KMS-11 (cell line): ENCODE measurements at regions not wholly inside any gene's neighbourhood (a gene's known extent, or its start where the extent isn't known, plus 50 kb on each side); places are given as distances from the start of the nearest gene placed in this dataset.
"Not testable (repeated sequence)": the region's sequence is repeated elsewhere in the genome, so short reads cannot be mapped to it uniquely, and the experiment has no call there.

Experiments used
- H2AFZ ChIP-seq: fragments of 200-600 bp; sonication (generic); 2 replicates; pipeline ENCODE4 v1.6.1; 2016; ENCODE audit warnings: antibody characterized with exemption, mixed run types, low read depth
- H3K27ac ChIP-seq: fragments of 200-600 bp; sonication (generic); 2 replicates; pipeline ENCODE4 v1.6.1; 2016; ENCODE audit warnings: mild to moderate bottlenecking, mixed run types
- H3K27me3 ChIP-seq: fragments of 200-600 bp; sonication (generic); 2 replicates; pipeline ENCODE4 v1.6.1; 2017; ENCODE audit warnings: mild to moderate bottlenecking, low read depth, mixed run types, moderate library complexity; ENCODE audit not compliant: insufficient read depth
- H3K36me3 ChIP-seq: fragments of 200-600 bp; sonication (generic); 2 replicates; pipeline ENCODE4 v1.6.1; 2017; ENCODE audit warnings: mild to moderate bottlenecking, mixed run types; ENCODE audit not compliant: insufficient read depth
- H3K4me1 ChIP-seq: fragments of 200-600 bp; sonication (generic); 2 replicates; pipeline ENCODE4 v1.6.1; 2016; ENCODE audit warnings: mild to moderate bottlenecking, low read depth, mixed run types; ENCODE audit not compliant: poor library complexity, severe bottlenecking
- H3K4me2 ChIP-seq: fragments of 200-600 bp; sonication (generic); 2 replicates; pipeline ENCODE4 v1.7.0; 2016; ENCODE audit warnings: mild to moderate bottlenecking, mixed run types
- H3K4me3 ChIP-seq: fragments of 200-600 bp; sonication (generic); IDR thresholded peaks from 2 replicates; pipeline ENCODE4 v1.6.1; 2017; ENCODE audit warnings: low read depth, low read length, mixed read lengths; ENCODE audit not compliant: insufficient read depth
- H3K79me2 ChIP-seq: fragments of 200-600 bp; sonication (generic); 2 replicates; pipeline ENCODE4 v1.6.1; 2016; ENCODE audit warnings: low read depth, mixed run types; ENCODE audit not compliant: insufficient read depth
- H3K9ac ChIP-seq: fragments of 200-600 bp; sonication (generic); 2 replicates; pipeline ENCODE4 v1.6.1; 2016; ENCODE audit warnings: mild to moderate bottlenecking, mixed run types
- H4K20me1 ChIP-seq: fragments of 200-600 bp; sonication (generic); 2 replicates; pipeline ENCODE4 v1.6.1; 2016; ENCODE audit warnings: mild to moderate bottlenecking, mixed run types; ENCODE audit not compliant: insufficient read depth
- TF ChIP-seq, protein P1 (sequence below): fragments of 200-600 bp; sonication (generic); conservative IDR thresholded peaks from 2 replicates; pipeline ENCODE4 v1.6.1; 2017; ENCODE audit warnings: low read depth, mild to moderate bottlenecking, antibody characterized with exemption, low read length, moderate library complexity, mixed read lengths

DNA sequence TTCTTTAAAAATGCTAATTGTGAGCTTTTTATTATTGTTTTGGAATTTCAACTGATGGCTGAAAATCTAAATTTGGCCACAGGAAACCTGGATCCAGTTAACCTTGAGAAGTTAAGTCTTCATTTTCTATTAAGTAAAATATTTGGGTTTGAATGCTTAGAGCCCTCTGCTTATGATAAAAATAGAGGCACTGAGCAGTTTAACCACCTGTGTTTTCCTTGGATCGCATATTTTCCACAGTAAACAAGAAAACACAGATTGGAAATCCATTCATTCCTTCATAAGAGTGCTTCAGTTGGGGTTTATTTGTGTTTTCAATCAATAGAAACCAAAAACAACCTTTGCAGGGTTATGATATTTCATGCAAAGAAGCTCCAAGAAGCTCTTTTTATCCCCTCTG, 77.2 kb upstream of the HES1 start:
- Histone ChIP-seq H4K20me1 (no peaks in the 10 kb centered on the region), H3K79me2 (no peaks in the 10 kb centered on the region), H3K36me3 (no peaks in the 10 kb centered on the region), H3K4me1 (peaks cover 6% of the 10 kb centered on the region), H3K27ac (no peak overlapping the region), H3K27me3 (no peaks in the 10 kb centered on the region), H3K9ac (no peak overlapping the region), H3K4me2 (no peak overlapping the region), H3K4me3 (no peak overlapping the region), H2AFZ (peak overlapping the region; percentile 20; the same call in 1 of the 2 replicates)
- TF ChIP-seq, protein P1, sequence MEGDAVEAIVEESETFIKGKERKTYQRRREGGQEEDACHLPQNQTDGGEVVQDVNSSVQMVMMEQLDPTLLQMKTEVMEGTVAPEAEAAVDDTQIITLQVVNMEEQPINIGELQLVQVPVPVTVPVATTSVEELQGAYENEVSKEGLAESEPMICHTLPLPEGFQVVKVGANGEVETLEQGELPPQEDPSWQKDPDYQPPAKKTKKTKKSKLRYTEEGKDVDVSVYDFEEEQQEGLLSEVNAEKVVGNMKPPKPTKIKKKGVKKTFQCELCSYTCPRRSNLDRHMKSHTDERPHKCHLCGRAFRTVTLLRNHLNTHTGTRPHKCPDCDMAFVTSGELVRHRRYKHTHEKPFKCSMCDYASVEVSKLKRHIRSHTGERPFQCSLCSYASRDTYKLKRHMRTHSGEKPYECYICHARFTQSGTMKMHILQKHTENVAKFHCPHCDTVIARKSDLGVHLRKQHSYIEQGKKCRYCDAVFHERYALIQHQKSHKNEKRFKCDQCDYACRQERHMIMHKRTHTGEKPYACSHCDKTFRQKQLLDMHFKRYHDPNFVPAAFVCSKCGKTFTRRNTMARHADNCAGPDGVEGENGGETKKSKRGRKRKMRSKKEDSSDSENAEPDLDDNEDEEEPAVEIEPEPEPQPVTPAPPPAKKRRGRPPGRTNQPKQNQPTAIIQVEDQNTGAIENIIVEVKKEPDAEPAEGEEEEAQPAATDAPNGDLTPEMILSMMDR = no peak

DNA sequence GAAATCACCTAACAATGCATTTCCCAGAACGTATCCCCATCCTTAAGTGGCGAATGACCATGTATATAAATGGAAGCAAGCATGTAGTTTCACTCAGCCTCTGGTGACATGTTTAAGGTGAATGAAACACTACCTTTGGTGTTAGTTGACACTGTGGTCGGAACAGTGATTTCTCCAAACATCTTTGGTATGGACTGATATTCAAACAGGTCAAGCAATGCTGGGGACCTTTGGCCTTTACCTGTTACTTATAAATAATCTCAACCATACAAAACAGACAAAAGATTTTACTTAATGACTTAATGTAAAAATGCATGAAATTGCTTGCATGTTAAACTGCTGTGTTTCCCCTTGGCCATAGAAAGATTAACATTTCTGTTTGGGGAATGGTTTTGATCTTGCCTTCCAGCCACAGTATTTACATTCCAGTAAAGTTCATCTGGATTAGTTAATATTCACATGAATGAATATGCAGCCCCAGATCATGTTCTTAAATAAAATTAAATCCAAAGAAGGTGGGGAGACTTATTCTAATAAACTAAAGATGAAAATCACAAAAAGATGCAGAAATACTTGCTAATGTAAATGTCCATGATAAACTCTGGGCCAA, 74.4 kb upstream of the HES1 start:
- TF ChIP-seq, protein P1 = no peak
- no peak overlapping the region for H3K9ac ChIP-seq
- H4K20me1 ChIP-seq = no peaks in the 10 kb centered on the region
- no peaks in the 10 kb centered on the region for H3K36me3 ChIP-seq
- peaks cover 6% of the 10 kb centered on the region for H3K4me1 ChIP-seq
- H3K4me3 ChIP-seq = no peak overlapping the region
- H3K27ac ChIP-seq = no peak overlapping the region
- H2AFZ ChIP-seq = no peak overlapping the region
- H3K4me2 ChIP-seq = no peak overlapping the region
- H3K79me2 ChIP-seq = no peaks in the 10 kb centered on the region
- H3K27me3 ChIP-seq = no peaks in the 10 kb centered on the region

DNA sequence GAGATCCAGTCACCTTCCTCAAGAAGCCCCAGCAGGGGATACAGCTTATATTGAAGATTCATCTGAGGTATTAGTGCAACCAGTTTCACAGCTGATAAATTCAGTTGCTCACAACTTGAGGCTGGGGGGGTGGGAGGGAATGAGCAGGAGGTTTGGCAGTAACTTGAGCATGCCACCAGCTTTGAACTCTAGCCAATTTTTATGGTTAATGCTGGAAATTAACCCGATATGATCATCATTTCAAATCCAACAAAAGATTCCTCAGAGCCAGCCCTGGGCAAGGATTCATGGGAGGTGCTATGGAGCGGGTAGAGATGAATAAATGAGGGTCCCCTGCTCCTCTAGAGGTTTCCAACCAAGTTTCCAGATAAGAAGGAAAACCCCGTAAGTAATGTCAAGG, 73.1 kb upstream of the HES1 start:
- no peak overlapping the region for H2AFZ ChIP-seq
- H3K79me2 ChIP-seq = no peaks in the 10 kb centered on the region
- H3K4me1 ChIP-seq = peaks cover 6% of the 10 kb centered on the region
- TF ChIP-seq, protein P1 = no peak
- no peaks in the 10 kb centered on the region for H3K36me3 ChIP-seq
- H3K27me3 ChIP-seq = no peaks in the 10 kb centered on the region
- no peak overlapping the region for H3K27ac ChIP-seq
- H4K20me1 ChIP-seq = no peaks in the 10 kb centered on the region
- H3K9ac ChIP-seq = no peak overlapping the region
- H3K4me2 ChIP-seq = no peak overlapping the region
- H3K4me3 ChIP-seq = no peak overlapping the region

DNA sequence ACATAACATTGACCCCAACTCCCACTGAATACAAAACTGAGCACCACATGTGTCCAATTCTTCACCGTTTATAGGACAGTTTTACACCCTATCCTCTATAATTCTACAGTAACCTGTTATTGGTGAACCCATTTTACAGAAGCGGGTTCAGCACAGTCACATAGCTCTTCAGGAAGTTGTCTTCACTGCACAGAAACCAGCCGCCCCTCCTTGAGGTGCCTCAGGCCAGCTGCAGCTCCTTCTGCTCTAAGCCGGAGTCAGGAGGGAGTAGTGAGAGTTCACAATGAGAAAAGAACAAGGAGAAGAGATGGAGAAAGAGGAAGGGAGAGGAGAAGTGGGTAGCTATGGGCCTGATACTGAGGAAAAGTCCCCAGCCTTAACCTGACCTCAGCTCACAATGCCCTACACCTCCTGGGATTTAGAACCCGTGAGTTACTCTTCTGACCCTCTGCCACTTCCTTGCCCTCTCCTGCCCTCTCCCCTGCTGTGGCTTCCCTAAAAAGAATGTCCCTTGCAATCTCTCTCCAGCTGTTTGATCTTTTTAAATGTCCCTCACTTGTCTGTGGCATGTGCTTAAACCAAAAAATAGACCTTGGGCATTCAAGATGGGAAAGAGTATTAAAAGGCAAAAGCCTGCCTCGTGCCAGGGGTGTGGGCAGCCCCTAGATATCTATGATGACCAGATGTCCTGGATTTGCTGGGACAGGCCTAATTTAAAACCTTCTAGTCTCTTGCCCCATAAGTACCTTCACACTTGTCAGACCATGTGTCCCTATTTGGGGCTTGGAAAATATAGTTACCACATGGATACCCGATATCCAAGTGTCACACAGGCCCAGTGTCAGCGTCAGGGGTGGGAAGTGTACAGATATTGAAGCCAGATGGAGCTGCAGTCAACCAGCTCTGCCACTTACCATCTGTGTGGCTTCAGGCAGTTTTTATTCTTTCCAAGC, 71.3 kb upstream of the HES1 start:
- Histone ChIP-seq H3K79me2 (no peaks in the 10 kb centered on the region), H3K27ac (no peak overlapping the region), H3K27me3 (no peaks in the 10 kb centered on the region), H2AFZ (no peak overlapping the region), H4K20me1 (no peaks in the 10 kb centered on the region), H3K4me1 (no peaks in the 10 kb centered on the region), H3K36me3 (no peaks in the 10 kb centered on the region), H3K9ac (no peak overlapping the region), H3K4me2 (no peak overlapping the region), H3K4me3 (no peak overlapping the region)
- TF ChIP-seq, protein P1 = no peak

DNA sequence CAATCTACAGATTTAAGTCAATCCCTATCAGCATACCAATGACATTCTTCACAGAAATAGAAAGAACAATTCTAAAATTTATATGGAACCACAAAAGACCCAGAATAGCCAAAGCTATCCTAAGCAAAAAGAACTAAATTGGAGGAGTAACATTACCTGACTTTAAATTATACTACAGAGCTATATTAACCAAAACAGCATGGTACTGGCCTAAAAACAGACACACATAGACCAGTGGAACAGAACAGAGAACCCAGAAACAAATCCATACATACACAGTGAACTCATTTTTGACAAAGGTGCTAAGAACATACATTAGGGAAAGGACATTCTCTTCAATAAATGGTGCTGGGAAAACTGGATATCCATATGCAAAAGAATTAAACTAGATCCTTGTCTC, 68.6 kb upstream of the HES1 start:
- H3K27me3 ChIP-seq, H3K4me2 ChIP-seq, H4K20me1 ChIP-seq, H2AFZ ChIP-seq, H3K79me2 ChIP-seq, H3K9ac ChIP-seq, H3K36me3 ChIP-seq, H3K27ac ChIP-seq, H3K4me3 ChIP-seq: not testable (repeated sequence)
- H3K4me1 ChIP-seq = peaks cover 12% of the 10 kb centered on the region
